ENCODE measurements at regions not wholly inside any gene's neighbourhood (a gene's known extent, or its start where the extent isn't known, plus 50 kb on each side); places are given as distances from the start of the nearest gene placed in this dataset.

DNA sequence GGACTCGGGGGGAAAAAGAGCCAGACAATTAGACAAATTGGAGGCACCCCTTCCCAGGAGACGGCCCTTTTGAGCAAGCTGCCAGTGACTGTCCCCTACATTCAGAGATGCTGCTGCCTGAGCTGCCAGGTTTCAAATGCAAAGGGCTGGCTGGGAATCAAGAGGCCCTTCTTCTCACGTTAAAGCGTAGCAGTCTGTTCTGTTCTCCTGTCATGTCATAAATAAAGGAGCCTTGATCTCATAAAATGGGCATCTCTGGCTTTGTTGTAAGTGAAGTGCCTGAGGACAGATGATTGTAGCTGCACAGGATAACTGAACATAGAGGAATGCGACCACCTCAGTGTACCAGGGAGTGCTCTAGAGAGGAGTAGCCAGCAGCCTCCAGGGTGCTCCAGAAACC is 917.9 kb downstream of the GRID1 start:
- peaks cover 10% of the 10 kb centered on the region for H3K4me1 Mint-ChIP-seq
- no peak for DNase-seq
- no peak overlapping the region for H3K9ac ChIP-seq (ENCODE audit: insufficient read depth, low read length, poor library complexity, severe bottlenecking)

DNA sequence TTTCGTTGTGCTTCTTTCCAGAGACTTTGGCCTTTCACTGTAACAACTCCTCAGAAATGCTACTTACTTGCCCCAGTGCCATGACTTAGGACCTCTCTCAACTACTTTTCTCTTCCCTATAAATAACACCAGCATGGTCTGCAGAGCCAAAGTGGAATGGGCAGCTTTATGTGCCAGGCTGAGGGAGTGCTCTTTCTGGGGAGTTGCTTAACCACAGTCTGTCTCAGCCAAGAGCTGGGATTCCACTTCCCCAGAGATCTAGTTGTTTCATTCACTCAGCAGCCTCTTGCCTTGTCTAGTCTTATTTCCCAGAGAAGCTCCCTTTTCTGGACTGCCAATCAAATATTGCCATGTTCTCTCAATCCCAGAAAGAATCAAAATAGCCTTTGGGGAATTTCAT is 912.2 kb downstream of the GRID1 start:
- H3K27me3 ChIP-seq (ENCODE audit: control insufficient read depth in 2 of 2, insufficient read depth in 2 of 2, low read length in 2 of 2): no peaks in the 10 kb centered on the region
- no peak overlapping the region for H3K9ac ChIP-seq (ENCODE audit: insufficient read depth, low read length, poor library complexity, severe bottlenecking)
- WGBS (ENCODE audit: insufficient coverage): no CpG with 5 or more reads among the region's 1 CpG
- no peak overlapping the region for H3K4me3 ChIP-seq (replicated peaks in 1 of 3; ENCODE audit: low read depth in 2 of 3, low read length in 3 of 3)
- H4K20me1 ChIP-seq (ENCODE audit: insufficient read depth, low read length): no peaks in the 10 kb centered on the region
- H3K27ac ChIP-seq (ENCODE audit: low read depth in 1 of 2, low read length in 2 of 2): no peak overlapping the region
- H3K9me3 ChIP-seq (replicated peaks in 1 of 2; ENCODE audit: control insufficient read depth in 1 of 2, insufficient read depth in 1 of 2, low read length in 2 of 2): peaks cover 0 to 3% of the 10 kb centered on the region in 2 donors
- no peaks in the 10 kb centered on the region for H3K79me2 ChIP-seq (ENCODE audit: insufficient read depth, low read length)
- no peak overlapping the region for H2AFZ ChIP-seq (ENCODE audit: insufficient read depth, low read depth, low read length, poor library complexity, severe bottlenecking)
- Mint-ChIP-seq H3K27me3 (ENCODE audit: low read depth in 3 of 3) (peaks cover 0 to 2% (median 2%) of the 10 kb centered on the region in 3 donors), H3K4me3 (no peak overlapping the region), H3K9me3 (peaks cover 0 to 7% (median 1%) of the 10 kb centered on the region in 7 donors), H3K27ac (no peak overlapping the region), H3K4me1 (no peaks in the 10 kb centered on the region), H3K36me3 (no peaks in the 10 kb centered on the region)
- no peaks in the 10 kb centered on the region for H3K36me3 ChIP-seq (replicated peaks in 1 of 2; ENCODE audit: control insufficient read depth in 1 of 2, insufficient read depth in 2 of 2, low read length in 2 of 2)
- no peaks in the 10 kb centered on the region for H3K4me1 ChIP-seq (ENCODE audit: control insufficient read depth in 1 of 2, insufficient read depth in 2 of 2, low read length in 2 of 2)
- TF ChIP-seq, protein P1, sequence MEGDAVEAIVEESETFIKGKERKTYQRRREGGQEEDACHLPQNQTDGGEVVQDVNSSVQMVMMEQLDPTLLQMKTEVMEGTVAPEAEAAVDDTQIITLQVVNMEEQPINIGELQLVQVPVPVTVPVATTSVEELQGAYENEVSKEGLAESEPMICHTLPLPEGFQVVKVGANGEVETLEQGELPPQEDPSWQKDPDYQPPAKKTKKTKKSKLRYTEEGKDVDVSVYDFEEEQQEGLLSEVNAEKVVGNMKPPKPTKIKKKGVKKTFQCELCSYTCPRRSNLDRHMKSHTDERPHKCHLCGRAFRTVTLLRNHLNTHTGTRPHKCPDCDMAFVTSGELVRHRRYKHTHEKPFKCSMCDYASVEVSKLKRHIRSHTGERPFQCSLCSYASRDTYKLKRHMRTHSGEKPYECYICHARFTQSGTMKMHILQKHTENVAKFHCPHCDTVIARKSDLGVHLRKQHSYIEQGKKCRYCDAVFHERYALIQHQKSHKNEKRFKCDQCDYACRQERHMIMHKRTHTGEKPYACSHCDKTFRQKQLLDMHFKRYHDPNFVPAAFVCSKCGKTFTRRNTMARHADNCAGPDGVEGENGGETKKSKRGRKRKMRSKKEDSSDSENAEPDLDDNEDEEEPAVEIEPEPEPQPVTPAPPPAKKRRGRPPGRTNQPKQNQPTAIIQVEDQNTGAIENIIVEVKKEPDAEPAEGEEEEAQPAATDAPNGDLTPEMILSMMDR (IDR thresholded peaks at IDR 0.05): no peak
- intact Hi-C loops (cut with micrococcal nuclease): no loop called here
- H3K4me2 ChIP-seq (replicated peaks; ENCODE audit: extremely low read depth, low read length, poor library complexity, severe bottlenecking): no peak overlapping the region
- no peak for DNase-seq

More for the DNA sequence above, 917.9 kb downstream of the GRID1 start:
- H3K4me1 ChIP-seq (ENCODE audit: control insufficient read depth in 1 of 2, insufficient read depth in 2 of 2, low read length in 2 of 2): peaks cover 0 to 9% of the 10 kb centered on the region in 2 donors
- Mint-ChIP-seq H3K27me3 (ENCODE audit: low read depth in 3 of 3) (peaks cover 0 to 6% (median 2%) of the 10 kb centered on the region in 3 donors), H3K27ac (no peak overlapping the region), H3K4me3 (no peak overlapping the region), H3K9me3 (peaks cover 0 to 3% (median 0%) of the 10 kb centered on the region in 7 donors), H3K36me3 (no peaks in the 10 kb centered on the region)
- no peaks in the 10 kb centered on the region for H3K36me3 ChIP-seq (replicated peaks in 1 of 2; ENCODE audit: control insufficient read depth in 1 of 2, insufficient read depth in 2 of 2, low read length in 2 of 2)
- H3K4me2 ChIP-seq (replicated peaks; ENCODE audit: extremely low read depth, low read length, poor library complexity, severe bottlenecking): no peak overlapping the region
- no peak overlapping the region for H3K27ac ChIP-seq (ENCODE audit: low read depth in 1 of 2, low read length in 2 of 2)
- no peaks in the 10 kb centered on the region for H3K79me2 ChIP-seq (ENCODE audit: insufficient read depth, low read length)
- TF ChIP-seq, protein P1 (IDR thresholded peaks at IDR 0.05): no peak
- no peaks in the 10 kb centered on the region for H3K27me3 ChIP-seq (ENCODE audit: control insufficient read depth in 2 of 2, insufficient read depth in 2 of 2, low read length in 2 of 2)
- H3K4me3 ChIP-seq (replicated peaks in 1 of 3; ENCODE audit: low read depth in 2 of 3, low read length in 3 of 3): no peak overlapping the region
- no peak overlapping the region for H2AFZ ChIP-seq (ENCODE audit: insufficient read depth, low read depth, low read length, poor library complexity, severe bottlenecking)
- WGBS (ENCODE audit: insufficient coverage): 84% methylated on average over 4 of the region's 5 CpGs
- intact Hi-C loops (cut with micrococcal nuclease): no loop called here
- H3K9me3 ChIP-seq (replicated peaks in 1 of 2; ENCODE audit: control insufficient read depth in 1 of 2, insufficient read depth in 1 of 2, low read length in 2 of 2): no peaks in the 10 kb centered on the region
- no peaks in the 10 kb centered on the region for H4K20me1 ChIP-seq (ENCODE audit: insufficient read depth, low read length)
